ENCODE measurements at regions not wholly inside any gene's neighbourhood (a gene's known extent, or its start where the extent isn't known, plus 50 kb on each side); places are given as distances from the start of the nearest gene placed in this dataset.

- Histone ChIP-seq H3K9me3 (no peaks in the 10 kb centered on the region), H3K4me1 (no peaks in the 10 kb centered on the region), H3K27me3 (replicated peaks; ENCODE audit: control insufficient read depth, insufficient read depth, low read length) (no peaks in the 10 kb centered on the region), H3K4me3 (ENCODE audit: low read depth, low read length) (no peak overlapping the region), H3K36me3 (ENCODE audit: control insufficient read depth, insufficient read depth, low read length) (no peaks in the 10 kb centered on the region)
- Mint-ChIP-seq H3K4me1 (ENCODE audit: low read depth, unreplicated experiment) (no peaks in the 10 kb centered on the region), H3K27ac (ENCODE audit: unreplicated experiment) (no peak overlapping the region), H3K4me3 (ENCODE audit: unreplicated experiment) (no peak overlapping the region), H3K9me3 (ENCODE audit: unreplicated experiment) (no peaks in the 10 kb centered on the region), H3K36me3 (ENCODE audit: insufficient read depth, unreplicated experiment) (no peaks in the 10 kb centered on the region), H3K27me3 (ENCODE audit: insufficient read depth, unreplicated experiment) (peaks cover 4% of the 10 kb centered on the region)
- TF ChIP-seq CTCF (IDR thresholded peaks at IDR 0.05; ENCODE audit: insufficient read depth in 1 of 2, low read depth in 1 of 2, low read length in 1 of 2, severe bottlenecking in 1 of 2, unreplicated experiment in 1 of 2) = no peak
- no peak for DNase-seq
- BruUV-seq (replicated peaks) = no TSS peak
- intact Hi-C loops (cut with micrococcal nuclease; ENCODE audit: unreplicated experiment) = no loop called here
- POLR2A ChIA-PET = no interaction called here
- CTCF ChIA-PET = no interaction called here
Observed at GRCh38 chr2:175317751-175318150, 136.2 kb upstream of the ATP5MC3 start.

- Mint-ChIP-seq H3K4me3 (ENCODE audit: unreplicated experiment) (no peak overlapping the region), H3K9me3 (ENCODE audit: unreplicated experiment) (no peaks in the 10 kb centered on the region), H3K27me3 (ENCODE audit: insufficient read depth, unreplicated experiment) (peaks cover 21% of the 10 kb centered on the region), H3K36me3 (ENCODE audit: insufficient read depth, unreplicated experiment) (no peaks in the 10 kb centered on the region), H3K4me1 (ENCODE audit: low read depth, unreplicated experiment) (no peaks in the 10 kb centered on the region), H3K27ac (ENCODE audit: unreplicated experiment) (no peak overlapping the region)
- no TSS peak for BruUV-seq (replicated peaks)
- no peaks in the 10 kb centered on the region for H3K9me3 ChIP-seq
- no peak overlapping the region for H3K4me3 ChIP-seq (ENCODE audit: low read depth, low read length)
- no peaks in the 10 kb centered on the region for H3K36me3 ChIP-seq (ENCODE audit: control insufficient read depth, insufficient read depth, low read length)
- intact Hi-C loops (cut with micrococcal nuclease; ENCODE audit: unreplicated experiment) = no loop called here
- POLR2A ChIA-PET = no interaction called here
- DNase-seq = no peak
- CTCF ChIA-PET = no interaction called here
- TF ChIP-seq CTCF (IDR thresholded peaks at IDR 0.05; ENCODE audit: insufficient read depth in 1 of 2, low read depth in 1 of 2, low read length in 1 of 2, severe bottlenecking in 1 of 2, unreplicated experiment in 1 of 2) = no peak
- H3K4me1 ChIP-seq = no peaks in the 10 kb centered on the region
- H3K27me3 ChIP-seq (replicated peaks; ENCODE audit: control insufficient read depth, insufficient read depth, low read length) = no peaks in the 10 kb centered on the region
Observed at GRCh38 chr2:175312137-175312536, 130.6 kb upstream of the ATP5MC3 start.

GRCh38 chr2:175310813-175311504 is 129.4 kb upstream of the ATP5MC3 start:
- BruUV-seq (replicated peaks) = no TSS peak
- Mint-ChIP-seq H3K9me3 (ENCODE audit: unreplicated experiment) (no peaks in the 10 kb centered on the region), H3K27me3 (ENCODE audit: insufficient read depth, unreplicated experiment) (peaks cover 21% of the 10 kb centered on the region)

More at GRCh38 chr2:175310813-175311504, 129.4 kb upstream of the ATP5MC3 start:
- H3K9me3 ChIP-seq = no peaks in the 10 kb centered on the region
- H3K27ac Mint-ChIP-seq (ENCODE audit: unreplicated experiment) = no peak overlapping the region
- no peaks in the 10 kb centered on the region for H3K27me3 ChIP-seq (replicated peaks; ENCODE audit: control insufficient read depth, insufficient read depth, low read length)
- CTCF ChIA-PET = interaction anchor here (0.7 to 1.0 kb wide), 2 partner anchors 143 to 774 kb away, joined by 3 read pairs; no protein-coding TSS in a partner anchor
- no peak for DNase-seq
- H3K4me3 ChIP-seq (ENCODE audit: low read depth, low read length) = no peak overlapping the region
- TF ChIP-seq CTCF (IDR thresholded peaks at IDR 0.05; ENCODE audit: insufficient read depth in 1 of 2, low read depth in 1 of 2, low read length in 1 of 2, severe bottlenecking in 1 of 2, unreplicated experiment in 1 of 2) = no peak
- POLR2A ChIA-PET = no interaction called here
- H3K36me3 Mint-ChIP-seq (ENCODE audit: insufficient read depth, unreplicated experiment) = no peaks in the 10 kb centered on the region
- no peaks in the 10 kb centered on the region for H3K36me3 ChIP-seq (ENCODE audit: control insufficient read depth, insufficient read depth, low read length)
- H3K4me1 Mint-ChIP-seq (ENCODE audit: low read depth, unreplicated experiment) = no peaks in the 10 kb centered on the region
- no peaks in the 10 kb centered on the region for H3K4me1 ChIP-seq
- intact Hi-C loops (cut with micrococcal nuclease; ENCODE audit: unreplicated experiment) = loop anchor here (2.0 kb wide), 2 partner anchors 18 to 786 kb away; no protein-coding TSS in a partner anchor
- no peak overlapping the region for H3K4me3 Mint-ChIP-seq (ENCODE audit: unreplicated experiment)

All from Caco-2 (cell line).